GM13976 (cell line): ENCODE measurements at regions not wholly inside any gene's neighbourhood (a gene's known extent, or its start where the extent isn't known, plus 50 kb on each side); places are given as distances from the start of the nearest gene placed in this dataset.
A peak's percentile ranks its signal among the peaks of the same experiment; 100 is the strongest.
"Not testable (repeated sequence)": the region's sequence is repeated elsewhere in the genome, so short reads cannot be mapped to it uniquely, and the experiment has no call there.

Source experiments
- DNase-seq: peaks from one replicate; pipeline ENCODE4 v3.0.0; 2012; ENCODE audit warnings: low spot score
- in situ Hi-C: fragments of 300-500 bp; cut with MboI; formaldehyde crosslinking; loops from one replicate; pipeline ENCODE4 v1.12.0; 2022; ENCODE audit warnings: low sequenced_read_pairs, mixed read lengths, inconsistent platforms; ENCODE audit not compliant: unreplicated experiment
- TF ChIP-seq, protein P1 (sequence below): IDR thresholded peaks from 2 replicates; pipeline ENCODE4 v1.5.1; 2012; ENCODE audit warnings: borderline replicate concordance, mild to moderate bottlenecking; ENCODE audit not compliant: insufficient read depth; ENCODE audit errors: extremely low read depth, missing control alignments, control extremely low read depth

DNA sequence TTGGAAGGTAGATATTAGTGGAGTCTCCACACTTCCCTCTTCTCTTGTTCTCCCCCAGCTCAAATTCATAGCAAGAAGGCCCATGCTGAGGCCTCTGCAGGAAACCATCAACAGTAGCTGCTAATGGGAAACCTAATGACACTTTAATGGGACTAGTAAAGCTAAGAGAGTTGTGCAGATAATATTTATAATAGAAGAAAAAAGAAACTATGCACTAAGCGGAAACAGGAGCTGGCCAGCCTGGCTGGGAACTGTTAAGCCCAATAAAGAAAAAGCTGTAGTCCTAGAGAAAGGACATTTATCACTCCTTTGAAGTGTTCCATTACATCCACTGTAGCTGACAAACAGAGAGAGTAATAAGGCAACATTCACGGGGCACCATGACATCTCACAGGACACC is 229.6 kb downstream of the IGSF11 start:
- TF ChIP-seq, protein P1, sequence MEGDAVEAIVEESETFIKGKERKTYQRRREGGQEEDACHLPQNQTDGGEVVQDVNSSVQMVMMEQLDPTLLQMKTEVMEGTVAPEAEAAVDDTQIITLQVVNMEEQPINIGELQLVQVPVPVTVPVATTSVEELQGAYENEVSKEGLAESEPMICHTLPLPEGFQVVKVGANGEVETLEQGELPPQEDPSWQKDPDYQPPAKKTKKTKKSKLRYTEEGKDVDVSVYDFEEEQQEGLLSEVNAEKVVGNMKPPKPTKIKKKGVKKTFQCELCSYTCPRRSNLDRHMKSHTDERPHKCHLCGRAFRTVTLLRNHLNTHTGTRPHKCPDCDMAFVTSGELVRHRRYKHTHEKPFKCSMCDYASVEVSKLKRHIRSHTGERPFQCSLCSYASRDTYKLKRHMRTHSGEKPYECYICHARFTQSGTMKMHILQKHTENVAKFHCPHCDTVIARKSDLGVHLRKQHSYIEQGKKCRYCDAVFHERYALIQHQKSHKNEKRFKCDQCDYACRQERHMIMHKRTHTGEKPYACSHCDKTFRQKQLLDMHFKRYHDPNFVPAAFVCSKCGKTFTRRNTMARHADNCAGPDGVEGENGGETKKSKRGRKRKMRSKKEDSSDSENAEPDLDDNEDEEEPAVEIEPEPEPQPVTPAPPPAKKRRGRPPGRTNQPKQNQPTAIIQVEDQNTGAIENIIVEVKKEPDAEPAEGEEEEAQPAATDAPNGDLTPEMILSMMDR = no peak
- in situ Hi-C loops = no loop called here
- no peak for DNase-seq

DNA sequence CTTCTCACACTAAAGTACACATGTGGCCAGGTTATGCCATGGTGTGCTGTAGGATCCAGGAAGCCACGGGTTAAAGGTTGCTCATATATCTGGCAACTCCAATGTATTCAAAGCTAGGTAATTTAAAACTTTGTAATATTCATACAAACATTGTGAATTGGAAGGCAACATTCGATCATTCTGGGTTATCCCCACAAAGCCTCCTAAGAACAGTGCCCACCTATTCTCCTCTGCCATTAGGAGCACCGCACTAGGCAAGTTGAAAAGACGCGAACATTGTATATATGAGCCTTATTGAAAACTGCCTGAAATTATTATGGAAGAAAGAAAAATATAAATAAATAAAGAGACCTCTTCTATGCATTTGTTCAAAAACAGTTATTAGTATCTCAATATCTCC is 228.2 kb downstream of the IGSF11 start:
- DNase-seq = no peak
- in situ Hi-C loops = no loop called here
- TF ChIP-seq, protein P1 = no peak

DNA sequence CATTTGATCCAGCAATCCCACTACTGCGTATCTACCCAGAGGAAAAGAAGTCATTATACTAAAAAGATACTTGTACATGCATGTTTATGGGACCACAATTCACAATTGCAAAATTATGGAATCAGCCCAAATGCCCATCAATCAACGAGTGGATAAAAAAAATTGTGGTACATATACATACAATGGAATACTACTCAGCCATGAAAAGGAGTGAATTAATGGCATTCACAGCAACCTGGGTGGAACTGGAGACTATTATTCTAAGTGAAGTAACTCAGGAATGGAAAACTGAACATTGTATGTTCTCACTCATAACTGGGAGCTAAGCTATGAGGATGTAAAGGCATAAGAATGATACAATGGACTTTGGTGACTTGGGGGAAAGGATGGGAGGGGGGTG is 227.3 kb downstream of the IGSF11 start:
- DNase-seq, in situ Hi-C loops: not testable (repeated sequence)

DNA sequence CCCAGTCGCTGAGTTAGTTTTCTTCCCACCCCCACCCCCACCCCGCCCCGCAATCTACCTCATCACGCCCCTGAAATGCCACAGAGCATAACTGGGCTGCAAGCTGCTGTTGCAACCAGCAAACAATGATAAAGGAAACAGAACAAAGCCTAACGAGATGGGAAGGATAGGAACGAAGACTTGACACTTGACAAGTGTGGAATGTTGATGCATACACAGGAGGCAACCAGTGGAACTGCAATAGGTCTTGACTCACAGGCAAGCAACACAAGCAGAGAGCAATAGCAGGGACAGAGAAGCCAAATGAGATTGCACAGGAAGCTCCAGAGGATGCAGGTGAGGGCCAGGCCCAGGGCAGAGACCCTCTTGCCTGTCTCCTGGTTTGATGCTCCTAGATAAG is 225.9 kb downstream of the IGSF11 start:
- TF ChIP-seq, protein P1 = no peak
- DNase-seq = no peak
- in situ Hi-C loops = no loop called here

DNA sequence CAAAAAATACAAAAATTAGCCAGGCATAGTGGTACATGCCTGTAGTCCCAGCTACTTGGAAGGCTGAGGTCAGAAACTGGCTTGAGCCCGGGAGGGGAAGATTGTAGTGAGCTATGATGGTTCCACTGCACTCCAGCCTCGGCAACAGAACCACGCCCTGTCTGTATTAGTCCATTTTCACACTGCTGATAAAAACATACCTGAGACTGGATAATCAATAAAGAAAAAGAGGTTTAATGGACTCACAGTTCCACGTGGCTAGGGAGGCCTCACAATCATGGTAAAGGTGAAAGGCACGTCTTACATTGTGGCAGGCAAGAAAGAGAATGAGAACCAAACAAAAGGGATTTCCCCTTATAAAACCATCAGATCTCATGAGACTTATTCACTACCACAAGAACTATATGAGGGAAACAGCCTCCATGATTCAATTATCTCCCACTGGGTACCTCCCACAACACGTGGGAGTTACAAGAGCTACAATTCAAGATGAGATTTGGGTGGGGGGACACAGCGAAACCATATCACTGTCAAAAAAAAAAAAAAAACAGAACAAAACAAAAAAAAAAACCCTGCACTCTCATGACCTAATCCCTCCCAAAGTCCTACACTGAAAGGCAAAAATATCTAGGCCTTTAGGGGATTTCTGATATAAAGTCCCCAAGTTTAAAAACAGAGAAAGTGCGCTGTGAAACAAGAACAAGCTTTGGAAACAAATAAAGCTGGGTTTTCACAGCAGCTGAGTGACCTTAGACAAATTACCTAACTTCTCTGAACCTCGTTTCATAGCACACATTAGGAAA is 224.7 kb downstream of the IGSF11 start:
- in situ Hi-C loops = loop anchor here (10.0 kb wide), 1 partner anchor 175 kb away; no protein-coding TSS in a partner anchor
- DNase-seq = peak; percentile 43
- TF ChIP-seq, protein P1 = no peak

DNA sequence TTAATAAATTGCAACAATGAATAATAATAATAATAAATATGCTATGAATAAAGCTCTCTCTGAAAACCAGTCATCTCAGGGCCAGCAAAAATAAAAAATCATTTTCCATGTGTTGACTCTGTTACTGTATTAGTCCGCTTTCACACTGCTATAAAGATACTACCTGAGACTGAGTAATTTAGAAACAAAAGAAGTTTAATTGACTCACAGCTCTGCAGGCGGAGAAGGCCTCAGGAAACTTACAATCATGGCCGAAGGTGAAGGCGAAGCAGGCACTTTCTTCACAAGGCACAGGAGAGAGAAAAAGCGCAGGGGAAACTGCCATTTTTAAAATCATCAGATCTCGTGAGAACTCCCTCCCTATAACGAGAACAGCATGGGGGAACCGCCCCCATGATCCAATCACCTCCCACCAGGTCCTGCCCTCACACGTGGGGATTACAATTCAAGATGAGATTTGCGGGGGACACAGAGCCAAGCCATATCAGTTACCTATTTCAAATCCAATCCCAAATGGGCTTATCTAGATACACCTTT is 224.1 kb downstream of the IGSF11 start:
- DNase-seq = no peak
- TF ChIP-seq, protein P1 = no peak
- in situ Hi-C loops = loop anchor here (10.0 kb wide), 1 partner anchor 176 kb away; no protein-coding TSS in a partner anchor

DNA sequence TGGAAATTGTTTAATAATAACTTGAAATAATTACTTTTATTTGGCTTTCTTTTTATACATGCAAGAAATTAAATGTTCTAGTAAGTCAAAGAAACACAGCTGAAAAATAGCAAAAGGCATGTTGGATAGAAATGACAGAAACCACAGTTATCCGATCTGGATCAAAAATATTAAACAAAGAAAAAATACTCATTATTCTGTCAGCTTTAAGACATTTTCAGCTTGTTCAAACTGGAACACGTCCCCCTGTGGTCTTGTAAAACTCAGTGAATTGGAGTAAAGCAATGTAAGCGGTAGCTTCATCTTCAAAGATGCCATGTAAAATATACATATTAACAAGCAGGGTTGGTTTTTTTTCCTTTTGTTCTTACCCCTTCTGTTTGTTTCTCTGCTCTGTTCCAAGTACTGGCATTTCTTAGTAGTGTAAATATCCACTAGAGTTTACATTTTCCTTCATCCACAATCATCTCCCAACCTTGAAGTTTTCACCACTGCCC is 223.4 kb downstream of the IGSF11 start:
- in situ Hi-C loops = loop anchor here (10.0 kb wide), 1 partner anchor 176 kb away; no protein-coding TSS in a partner anchor
- no peak for DNase-seq
- TF ChIP-seq, protein P1 = no peak
